ENCODE measurements at regions not wholly inside any gene's neighbourhood (a gene's known extent, or its start where the extent isn't known, plus 50 kb on each side); places are given as distances from the start of the nearest gene placed in this dataset.

DNA sequence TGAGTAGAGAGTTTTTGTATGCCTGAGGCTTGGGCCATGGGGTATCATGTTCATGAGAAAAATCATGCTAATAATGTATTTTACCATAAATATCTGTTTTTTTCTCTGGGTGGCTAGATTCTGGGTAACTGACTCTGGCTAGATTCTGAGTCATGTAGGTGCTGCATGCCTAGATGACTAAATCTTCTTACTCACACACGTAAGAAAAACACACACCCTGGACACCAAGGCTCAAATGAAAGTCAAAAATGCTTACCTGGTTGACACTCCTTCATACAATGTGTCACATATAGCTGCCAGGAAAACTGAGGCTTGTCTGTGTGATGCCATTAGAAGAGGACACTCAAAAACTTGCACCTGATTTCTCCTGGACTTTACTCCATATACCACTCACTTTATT lies 597.4 kb upstream of the SLITRK1 start:
- TF ChIP-seq, protein P1, sequence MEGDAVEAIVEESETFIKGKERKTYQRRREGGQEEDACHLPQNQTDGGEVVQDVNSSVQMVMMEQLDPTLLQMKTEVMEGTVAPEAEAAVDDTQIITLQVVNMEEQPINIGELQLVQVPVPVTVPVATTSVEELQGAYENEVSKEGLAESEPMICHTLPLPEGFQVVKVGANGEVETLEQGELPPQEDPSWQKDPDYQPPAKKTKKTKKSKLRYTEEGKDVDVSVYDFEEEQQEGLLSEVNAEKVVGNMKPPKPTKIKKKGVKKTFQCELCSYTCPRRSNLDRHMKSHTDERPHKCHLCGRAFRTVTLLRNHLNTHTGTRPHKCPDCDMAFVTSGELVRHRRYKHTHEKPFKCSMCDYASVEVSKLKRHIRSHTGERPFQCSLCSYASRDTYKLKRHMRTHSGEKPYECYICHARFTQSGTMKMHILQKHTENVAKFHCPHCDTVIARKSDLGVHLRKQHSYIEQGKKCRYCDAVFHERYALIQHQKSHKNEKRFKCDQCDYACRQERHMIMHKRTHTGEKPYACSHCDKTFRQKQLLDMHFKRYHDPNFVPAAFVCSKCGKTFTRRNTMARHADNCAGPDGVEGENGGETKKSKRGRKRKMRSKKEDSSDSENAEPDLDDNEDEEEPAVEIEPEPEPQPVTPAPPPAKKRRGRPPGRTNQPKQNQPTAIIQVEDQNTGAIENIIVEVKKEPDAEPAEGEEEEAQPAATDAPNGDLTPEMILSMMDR (IDR thresholded peaks at IDR 0.05; ENCODE audit: low read depth, low read length), result no peak

DNA sequence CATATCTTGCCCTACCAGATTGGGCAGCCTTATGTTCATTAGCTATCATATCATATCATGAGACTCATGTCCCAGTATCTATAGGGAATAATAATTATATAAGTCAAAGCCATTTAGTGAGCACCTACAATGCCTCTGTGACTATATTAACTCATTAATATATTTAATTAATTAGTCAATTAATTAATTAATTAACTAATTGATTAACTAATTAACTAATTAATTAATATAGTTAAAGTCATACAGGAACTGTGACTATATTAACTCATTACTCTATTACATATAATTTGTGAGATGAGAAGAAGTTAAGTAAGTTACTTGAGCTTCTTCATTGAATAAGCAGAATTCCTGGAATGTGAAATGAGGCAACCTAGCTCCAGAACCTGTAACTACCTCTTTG lies 588.3 kb upstream of the SLITRK1 start:
- no peak overlapping the region for H3K4me3 ChIP-seq (ENCODE audit: low read depth, low read length)
- TF ChIP-seq, protein P1 (IDR thresholded peaks at IDR 0.05; ENCODE audit: low read depth, low read length), result no peak

More for the DNA sequence above, 597.4 kb upstream of the SLITRK1 start:
- H3K4me3 ChIP-seq (ENCODE audit: low read depth, low read length), result no peak overlapping the region

DNA sequence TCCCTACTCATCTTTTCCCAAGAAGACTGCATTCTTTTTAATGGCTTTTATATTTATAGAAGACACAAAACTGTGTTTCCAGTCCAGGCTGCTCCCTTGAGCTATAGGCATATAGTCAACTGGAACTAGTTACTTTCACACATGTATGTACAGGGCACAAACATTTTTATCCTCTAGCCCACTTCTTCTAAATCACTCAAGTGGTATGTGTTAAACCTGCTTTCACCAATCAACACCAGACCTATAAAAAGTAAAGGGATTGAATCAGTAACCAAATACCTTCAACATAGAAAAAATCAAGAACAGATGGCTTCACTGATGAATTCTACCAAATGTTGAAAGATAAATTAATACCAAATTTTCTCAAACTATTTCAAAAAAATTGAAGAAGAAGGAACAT lies 584.2 kb upstream of the SLITRK1 start:
- TF ChIP-seq, protein P1 (IDR thresholded peaks at IDR 0.05; ENCODE audit: low read depth, low read length), result no peak
- H3K4me3 ChIP-seq (ENCODE audit: low read depth, low read length), result no peak overlapping the region

DNA sequence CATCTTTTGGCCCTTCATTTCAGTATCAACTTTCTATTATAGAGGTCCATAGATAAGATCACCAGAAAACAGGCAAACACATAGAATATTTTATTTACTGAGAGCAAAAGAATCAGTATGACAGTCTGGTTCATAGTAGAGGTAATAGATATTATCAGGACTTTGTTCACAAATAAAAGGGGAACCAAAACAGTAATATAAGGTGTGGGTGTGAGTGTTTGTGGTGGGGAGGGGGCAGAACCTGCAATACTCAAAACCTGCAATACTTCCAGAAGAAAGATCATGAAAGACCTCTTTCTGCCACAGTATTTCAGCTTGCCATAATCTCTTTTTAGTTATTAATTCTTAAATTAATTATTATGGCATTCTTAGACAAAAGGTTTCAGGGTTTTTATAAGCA lies 578.7 kb upstream of the SLITRK1 start:
- TF ChIP-seq, protein P1 (IDR thresholded peaks at IDR 0.05; ENCODE audit: low read depth, low read length), result no peak
- H3K4me3 ChIP-seq (ENCODE audit: low read depth, low read length), result no peak overlapping the region

DNA sequence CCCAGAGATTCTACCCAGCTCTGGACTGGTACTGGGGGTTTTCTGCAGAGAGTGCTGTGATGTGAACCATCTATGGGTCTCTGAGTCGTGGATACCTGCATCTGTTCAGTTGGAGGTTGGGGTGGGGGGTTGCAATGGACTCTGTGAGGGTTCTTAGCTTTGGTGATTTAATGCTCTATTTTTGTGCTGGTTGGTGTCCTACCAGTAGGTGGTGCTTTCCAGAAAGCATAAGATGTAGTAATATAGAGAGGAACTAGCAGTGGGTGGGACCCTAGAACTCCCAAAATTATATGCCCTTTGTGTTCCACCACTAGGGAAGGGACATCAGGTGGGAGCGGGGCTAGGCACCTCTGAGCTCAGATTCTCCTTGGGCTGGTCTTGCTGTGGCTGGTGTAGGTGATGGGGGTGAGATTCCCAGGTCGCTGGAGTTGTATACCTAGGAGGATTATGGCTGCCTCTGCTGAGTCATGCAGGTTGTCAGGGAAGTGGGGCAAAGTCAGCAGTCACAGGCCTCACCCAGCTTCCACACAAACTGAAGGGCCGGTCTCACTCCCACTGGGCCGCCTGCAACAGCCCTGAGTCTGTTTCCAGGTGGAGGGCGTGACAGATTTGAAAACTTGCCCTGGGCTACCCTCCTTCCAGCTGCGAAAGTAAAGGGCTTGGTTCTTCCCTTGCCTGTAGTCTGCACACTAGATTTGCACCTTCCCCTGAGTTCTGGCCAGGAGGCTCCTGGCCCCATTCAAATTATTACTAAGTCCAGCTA lies 573.0 kb upstream of the SLITRK1 start:
- TF ChIP-seq, protein P1 (IDR thresholded peaks at IDR 0.05; ENCODE audit: low read depth, low read length), result no peak
- no peak overlapping the region for H3K4me3 ChIP-seq (ENCODE audit: low read depth, low read length)

DNA sequence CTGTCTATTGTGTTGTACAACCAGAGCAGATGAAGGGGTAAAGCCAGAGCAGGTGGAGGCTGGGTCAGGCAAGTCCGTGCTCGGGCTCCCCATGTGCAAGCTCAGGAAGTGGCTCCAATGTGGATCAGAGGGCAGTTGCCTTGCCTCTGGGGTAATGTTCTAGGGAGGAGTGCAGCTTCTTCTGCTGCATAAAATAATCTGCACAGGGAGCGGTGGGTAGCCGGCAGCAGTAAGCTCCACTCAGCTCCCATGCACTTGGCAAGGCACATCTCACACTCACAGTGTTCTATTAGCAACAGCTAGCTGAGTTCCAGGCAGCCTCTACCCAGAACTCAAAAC lies 565.3 kb upstream of the SLITRK1 start:
- H3K4me3 ChIP-seq (ENCODE audit: low read depth, low read length), result no peak overlapping the region
- TF ChIP-seq, protein P1 (IDR thresholded peaks at IDR 0.05; ENCODE audit: low read depth, low read length), result no peak

DNA sequence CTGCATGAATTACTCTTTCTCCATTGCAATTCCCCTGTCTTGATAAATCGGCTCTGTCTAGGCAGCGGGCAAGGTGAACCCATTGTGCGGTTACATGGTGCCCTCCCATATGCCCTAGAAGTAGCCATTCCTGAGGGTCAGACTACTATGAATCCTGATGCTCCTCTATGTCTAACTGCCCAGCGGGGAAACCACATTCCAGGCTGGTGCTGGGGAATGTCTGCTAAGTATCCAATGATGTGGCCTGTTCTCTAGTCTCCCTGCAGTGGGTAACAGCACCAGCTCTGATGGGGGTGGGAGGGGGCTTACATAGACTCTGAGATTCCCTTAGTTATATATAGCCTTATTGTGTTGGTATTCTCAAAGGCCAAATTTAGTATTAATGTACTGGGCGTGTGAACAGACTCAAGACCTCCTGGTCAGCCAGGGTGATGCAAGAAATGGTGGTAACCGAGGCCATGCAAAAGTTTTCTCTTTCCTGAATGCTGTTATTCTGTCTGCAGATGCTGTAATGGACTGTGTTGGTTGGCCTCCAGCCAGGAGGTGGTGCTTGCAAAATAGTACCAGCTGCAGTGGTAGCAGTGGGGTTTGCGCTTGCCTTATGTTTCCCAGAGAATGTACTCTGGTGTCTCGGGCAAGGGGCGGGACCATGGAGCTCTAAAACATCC lies 564.8 kb upstream of the SLITRK1 start:
- TF ChIP-seq, protein P1 (IDR thresholded peaks at IDR 0.05; ENCODE audit: low read depth, low read length), result no peak
- H3K4me3 ChIP-seq (ENCODE audit: low read depth, low read length), result no peak overlapping the region
